CD8-positive, alpha-beta memory T cell (primary cell): ENCODE measurements at regions not wholly inside any gene's neighbourhood (a gene's known extent, or its start where the extent isn't known, plus 50 kb on each side); places are given as distances from the start of the nearest gene placed in this dataset.

Experiments used
- CTCF ChIA-PET: fragments of 350-600 bp; sonication (Branson Sonifier 250); formaldehyde crosslinking; loops from one replicate; lab custom pipeline; 2021; ENCODE audit warnings: antibody characterized with exemption; lab: Charles Lee
- POLR2A ChIA-PET: fragments of 350-600 bp; sonication (Branson Sonifier 250); formaldehyde crosslinking; loops from one replicate; lab custom pipeline; 2021; ENCODE audit warnings: antibody characterized with exemption; lab: Charles Lee
- DNase-seq, 5 donors: peaks; one replicate each; pipeline versions ENCODE4 v3.0.0 to v3.0.0-alpha.2; 2020 to 2022; ENCODE audit warnings: mixed read lengths in 1 of 5
- H3K27ac ChIP-seq: one replicate; pipeline ENCODE4 v1.7.0; 2013; ENCODE audit warnings: low read depth, mild to moderate bottlenecking, low read length, moderate library complexity
- H3K27me3 ChIP-seq: 2 replicates; pipeline ENCODE4 v1.7.0; 2013; ENCODE audit warnings: low read length, mild to moderate bottlenecking; ENCODE audit not compliant: insufficient read depth, poor library complexity, severe bottlenecking
- H3K36me3 ChIP-seq: 2 replicates; pipeline ENCODE4 v1.7.0; 2013; ENCODE audit warnings: mild to moderate bottlenecking, low read length, moderate library complexity; ENCODE audit not compliant: insufficient read depth
- H3K4me1 ChIP-seq: 2 replicates; pipeline ENCODE4 v1.7.0; 2013; ENCODE audit warnings: mild to moderate bottlenecking, low read length, moderate library complexity; ENCODE audit not compliant: insufficient read depth
- H3K4me3 ChIP-seq: 2 replicates; pipeline ENCODE4 v1.7.0; 2013; ENCODE audit warnings: mild to moderate bottlenecking, low read length
- H3K9me3 ChIP-seq: 2 replicates; pipeline ENCODE4 v1.7.0; 2013; ENCODE audit warnings: mild to moderate bottlenecking, low read length
- H3K27ac Mint-ChIP-seq, 8 donors: one replicate each; pipeline ENCODE4 v1.8.0; 2020 to 2021; ENCODE audit warnings: mixed read lengths in 8 of 8, mild to moderate bottlenecking in 6 of 8, inconsistent platforms in 3 of 8, moderate library complexity in 3 of 8
- H3K27me3 Mint-ChIP-seq, 2 donors: one replicate each; pipeline ENCODE4 v1.8.0; 2020 to 2021; ENCODE audit warnings: mixed read lengths in 2 of 2, mild to moderate bottlenecking in 1 of 2, moderate library complexity in 1 of 2
- H3K36me3 Mint-ChIP-seq, 3 donors: one replicate each; pipeline ENCODE4 v1.8.0; 2020 to 2021; ENCODE audit warnings: mixed read lengths in 3 of 3, inconsistent platforms in 1 of 3, mild to moderate bottlenecking in 1 of 3
- H3K4me1 Mint-ChIP-seq, 3 donors: one replicate each; pipeline ENCODE4 v1.8.0; 2020 to 2021; ENCODE audit warnings: mixed read lengths in 3 of 3, inconsistent platforms in 1 of 3, mild to moderate bottlenecking in 1 of 3
- H3K4me3 Mint-ChIP-seq, 7 donors: one replicate each; pipeline ENCODE4 v1.8.0; 2020 to 2021; ENCODE audit warnings: mixed read lengths in 7 of 7, mild to moderate bottlenecking in 6 of 7, moderate library complexity in 4 of 7, inconsistent platforms in 2 of 7
- H3K9me3 Mint-ChIP-seq, 5 donors: one replicate each; pipeline ENCODE4 v1.8.0; 2020 to 2022; ENCODE audit warnings: mixed read lengths in 5 of 5, mild to moderate bottlenecking in 3 of 5, moderate library complexity in 2 of 5, inconsistent platforms in 1 of 5

- H3K36me3 ChIP-seq = no peaks in the 10 kb centered on the region
- Mint-ChIP-seq H3K4me3 (no peak overlapping the region), H3K36me3 (no peaks in the 10 kb centered on the region), H3K27me3 (peaks cover 3 to 4% of the 10 kb centered on the region in 2 donors), H3K4me1 (no peaks in the 10 kb centered on the region), H3K9me3 (peaks cover 0 to 7% (median 6%) of the 10 kb centered on the region in 5 donors), H3K27ac (peak overlapping the region in 1 of 8 donors; percentile 7)
- no peaks in the 10 kb centered on the region for H3K9me3 ChIP-seq
- ChIA-PET CTCF (interaction anchor here (1.7 kb wide), 1 partner anchor 38 kb away, joined by 3 read pairs; no protein-coding TSS in a partner anchor), POLR2A (no interaction called here)
- H3K27ac ChIP-seq = no peak overlapping the region
- no peak for DNase-seq
- H3K4me1 ChIP-seq = no peaks in the 10 kb centered on the region
- no peak overlapping the region for H3K4me3 ChIP-seq
- H3K27me3 ChIP-seq = no peaks in the 10 kb centered on the region
These were observed 62.3 kb downstream of the UCHL1 start for GRCh38 chr4:41318839-41319530.

- Mint-ChIP-seq H3K27ac (no peak overlapping the region), H3K4me3 (no peak overlapping the region), H3K9me3 (peaks cover 0 to 9% (median 6%) of the 10 kb centered on the region in 5 donors), H3K27me3 (peaks cover 3 to 4% of the 10 kb centered on the region in 2 donors), H3K4me1 (no peaks in the 10 kb centered on the region), H3K36me3 (no peaks in the 10 kb centered on the region)
- Histone ChIP-seq H3K27me3 (no peaks in the 10 kb centered on the region), H3K4me3 (no peak overlapping the region), H3K36me3 (no peaks in the 10 kb centered on the region), H3K27ac (no peak overlapping the region), H3K9me3 (no peaks in the 10 kb centered on the region), H3K4me1 (no peaks in the 10 kb centered on the region)
- no peak for DNase-seq
- CTCF ChIA-PET = interaction anchor here (1.7 kb wide), 1 partner anchor 39 kb away, joined by 3 read pairs; no protein-coding TSS in a partner anchor
- POLR2A ChIA-PET = no interaction called here
These were observed 62.8 kb downstream of the UCHL1 start for GRCh38 chr4:41319553-41319952.

GRCh38 chr4:41320278-41320677 is 63.5 kb downstream of the UCHL1 start:
- Mint-ChIP-seq H3K4me1 (no peaks in the 10 kb centered on the region), H3K9me3 (peaks cover 0 to 13% (median 5%) of the 10 kb centered on the region in 5 donors), H3K27me3 (peaks cover 3 to 4% of the 10 kb centered on the region in 2 donors), H3K4me3 (no peak overlapping the region), H3K27ac (no peak overlapping the region), H3K36me3 (no peaks in the 10 kb centered on the region)
- Histone ChIP-seq H3K9me3 (no peaks in the 10 kb centered on the region), H3K4me3 (no peak overlapping the region), H3K4me1 (no peaks in the 10 kb centered on the region), H3K27me3 (no peaks in the 10 kb centered on the region), H3K27ac (no peak overlapping the region), H3K36me3 (no peaks in the 10 kb centered on the region)
- ChIA-PET CTCF (interaction anchor here (1.7 kb wide), 1 partner anchor 39 kb away, joined by 3 read pairs; no protein-coding TSS in a partner anchor), POLR2A (no interaction called here)
- DNase-seq = no peak

- no peaks in the 10 kb centered on the region for H3K9me3 ChIP-seq
- Mint-ChIP-seq H3K36me3 (no peaks in the 10 kb centered on the region), H3K9me3 (peaks cover 0 to 13% (median 3%) of the 10 kb centered on the region in 5 donors), H3K4me3 (no peak overlapping the region), H3K27ac (no peak overlapping the region), H3K27me3 (peaks cover 2% of the 10 kb centered on the region in 2 donors), H3K4me1 (no peaks in the 10 kb centered on the region)
- H3K36me3 ChIP-seq = no peaks in the 10 kb centered on the region
- H3K27ac ChIP-seq = no peak overlapping the region
- DNase-seq = no peak
- no peaks in the 10 kb centered on the region for H3K4me1 ChIP-seq
- no peak overlapping the region for H3K4me3 ChIP-seq
- H3K27me3 ChIP-seq = no peaks in the 10 kb centered on the region
- ChIA-PET POLR2A (no interaction called here), CTCF (interaction anchor here (1.7 kb wide), 1 partner anchor 40 kb away, joined by 3 read pairs; no protein-coding TSS in a partner anchor)
These were observed 64.1 kb downstream of the UCHL1 start for GRCh38 chr4:41320786-41321185.

- no peak for DNase-seq
- Mint-ChIP-seq H3K27me3 (peaks cover 0 to 1% of the 10 kb centered on the region in 2 donors), H3K27ac (no peak overlapping the region), H3K9me3 (peaks cover 0 to 13% (median 2%) of the 10 kb centered on the region in 5 donors), H3K4me1 (no peaks in the 10 kb centered on the region), H3K36me3 (no peaks in the 10 kb centered on the region), H3K4me3 (no peak overlapping the region)
- Histone ChIP-seq H3K36me3 (no peaks in the 10 kb centered on the region), H3K9me3 (no peaks in the 10 kb centered on the region), H3K4me3 (no peak overlapping the region), H3K27me3 (no peaks in the 10 kb centered on the region), H3K4me1 (no peaks in the 10 kb centered on the region), H3K27ac (no peak overlapping the region)
- ChIA-PET POLR2A (no interaction called here), CTCF (no interaction called here)
These were observed 64.7 kb downstream of the UCHL1 start for GRCh38 chr4:41321216-41321945.

- CTCF ChIA-PET = no interaction called here
- no peak overlapping the region for H3K27ac Mint-ChIP-seq
- no peaks in the 10 kb centered on the region for H3K36me3 Mint-ChIP-seq
- POLR2A ChIA-PET = no interaction called here
- no peak overlapping the region for H3K27ac ChIP-seq
- H3K36me3 ChIP-seq = no peaks in the 10 kb centered on the region
- no peaks in the 10 kb centered on the region for H3K9me3 ChIP-seq
- peaks cover 0 to 13% (median 4%) of the 10 kb centered on the region in 5 donors for H3K9me3 Mint-ChIP-seq
- H3K27me3 Mint-ChIP-seq = peaks cover 0 to 1% of the 10 kb centered on the region in 2 donors
- no peaks in the 10 kb centered on the region for H3K4me1 Mint-ChIP-seq
- no peaks in the 10 kb centered on the region for H3K27me3 ChIP-seq
- no peak for DNase-seq
- no peak overlapping the region for H3K4me3 ChIP-seq
- no peaks in the 10 kb centered on the region for H3K4me1 ChIP-seq
- no peak overlapping the region for H3K4me3 Mint-ChIP-seq
These were observed 65.9 kb downstream of the UCHL1 start for GRCh38 chr4:41322617-41323016.

GRCh38 chr4:41323179-41323578 is 66.5 kb downstream of the UCHL1 start:
- Mint-ChIP-seq H3K27me3 (peaks cover 0 to 1% of the 10 kb centered on the region in 2 donors), H3K27ac (no peak overlapping the region), H3K9me3 (peaks cover 0 to 13% (median 4%) of the 10 kb centered on the region in 5 donors), H3K4me1 (no peaks in the 10 kb centered on the region), H3K4me3 (no peak overlapping the region), H3K36me3 (no peaks in the 10 kb centered on the region)
- H3K27ac ChIP-seq = no peak overlapping the region
- no peaks in the 10 kb centered on the region for H3K27me3 ChIP-seq
- H3K36me3 ChIP-seq = no peaks in the 10 kb centered on the region
- H3K4me1 ChIP-seq = no peaks in the 10 kb centered on the region
- H3K9me3 ChIP-seq = no peaks in the 10 kb centered on the region
- ChIA-PET POLR2A (no interaction called here), CTCF (no interaction called here)
- no peak overlapping the region for H3K4me3 ChIP-seq
- DNase-seq = no peak

GRCh38 chr4:41323706-41324105 is 67.0 kb downstream of the UCHL1 start:
- Mint-ChIP-seq H3K27me3 (peaks cover 0 to 1% of the 10 kb centered on the region in 2 donors), H3K36me3 (no peaks in the 10 kb centered on the region)
- POLR2A ChIA-PET = no interaction called here

More at GRCh38 chr4:41323706-41324105, 67.0 kb downstream of the UCHL1 start:
- H3K4me3 ChIP-seq = no peak overlapping the region
- Mint-ChIP-seq H3K4me1 (no peaks in the 10 kb centered on the region), H3K4me3 (no peak overlapping the region), H3K27ac (no peak overlapping the region), H3K9me3 (peaks cover 0 to 13% (median 4%) of the 10 kb centered on the region in 5 donors)
- no peak for DNase-seq
- CTCF ChIA-PET = no interaction called here
- no peaks in the 10 kb centered on the region for H3K36me3 ChIP-seq
- no peak overlapping the region for H3K27ac ChIP-seq
- H3K9me3 ChIP-seq = no peaks in the 10 kb centered on the region
- no peaks in the 10 kb centered on the region for H3K4me1 ChIP-seq
- H3K27me3 ChIP-seq = no peaks in the 10 kb centered on the region
